ENCODE measurements at regions not wholly inside any gene's neighbourhood (a gene's known extent, or its start where the extent isn't known, plus 50 kb on each side); places are given as distances from the start of the nearest gene placed in this dataset.

GRCh38 chr9:108575276-108575675 is 280.5 kb downstream of the ACTL7B start:
- Mint-ChIP-seq H3K9me3 (ENCODE audit: unreplicated experiment) (no peaks in the 10 kb centered on the region), H3K36me3 (ENCODE audit: insufficient read depth, unreplicated experiment) (no peaks in the 10 kb centered on the region), H3K27ac (ENCODE audit: unreplicated experiment) (no peak overlapping the region), H3K27me3 (ENCODE audit: insufficient read depth, unreplicated experiment) (peaks cover 10% of the 10 kb centered on the region), H3K4me1 (ENCODE audit: low read depth, unreplicated experiment) (no peaks in the 10 kb centered on the region), H3K4me3 (ENCODE audit: unreplicated experiment) (no peak overlapping the region)
- intact Hi-C loops (cut with micrococcal nuclease; ENCODE audit: unreplicated experiment) = no loop called here
- Histone ChIP-seq H3K36me3 (ENCODE audit: control insufficient read depth, insufficient read depth, low read length) (no peaks in the 10 kb centered on the region), H3K27me3 (replicated peaks; ENCODE audit: control insufficient read depth, insufficient read depth, low read length) (no peaks in the 10 kb centered on the region), H3K9me3 (no peaks in the 10 kb centered on the region), H3K4me1 (no peaks in the 10 kb centered on the region), H3K4me3 (ENCODE audit: low read depth, low read length) (no peak overlapping the region)
- CTCF ChIA-PET = no interaction called here
- TF ChIP-seq, protein P1, sequence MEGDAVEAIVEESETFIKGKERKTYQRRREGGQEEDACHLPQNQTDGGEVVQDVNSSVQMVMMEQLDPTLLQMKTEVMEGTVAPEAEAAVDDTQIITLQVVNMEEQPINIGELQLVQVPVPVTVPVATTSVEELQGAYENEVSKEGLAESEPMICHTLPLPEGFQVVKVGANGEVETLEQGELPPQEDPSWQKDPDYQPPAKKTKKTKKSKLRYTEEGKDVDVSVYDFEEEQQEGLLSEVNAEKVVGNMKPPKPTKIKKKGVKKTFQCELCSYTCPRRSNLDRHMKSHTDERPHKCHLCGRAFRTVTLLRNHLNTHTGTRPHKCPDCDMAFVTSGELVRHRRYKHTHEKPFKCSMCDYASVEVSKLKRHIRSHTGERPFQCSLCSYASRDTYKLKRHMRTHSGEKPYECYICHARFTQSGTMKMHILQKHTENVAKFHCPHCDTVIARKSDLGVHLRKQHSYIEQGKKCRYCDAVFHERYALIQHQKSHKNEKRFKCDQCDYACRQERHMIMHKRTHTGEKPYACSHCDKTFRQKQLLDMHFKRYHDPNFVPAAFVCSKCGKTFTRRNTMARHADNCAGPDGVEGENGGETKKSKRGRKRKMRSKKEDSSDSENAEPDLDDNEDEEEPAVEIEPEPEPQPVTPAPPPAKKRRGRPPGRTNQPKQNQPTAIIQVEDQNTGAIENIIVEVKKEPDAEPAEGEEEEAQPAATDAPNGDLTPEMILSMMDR (IDR thresholded peaks at IDR 0.05; ENCODE audit: insufficient read depth in 1 of 2, low read depth in 1 of 2, low read length in 1 of 2, severe bottlenecking in 1 of 2, unreplicated experiment in 1 of 2) = no peak
- DNase-seq = no peak
- BruUV-seq (replicated peaks) = no TSS peak
- POLR2A ChIA-PET = no interaction called here

DNA sequence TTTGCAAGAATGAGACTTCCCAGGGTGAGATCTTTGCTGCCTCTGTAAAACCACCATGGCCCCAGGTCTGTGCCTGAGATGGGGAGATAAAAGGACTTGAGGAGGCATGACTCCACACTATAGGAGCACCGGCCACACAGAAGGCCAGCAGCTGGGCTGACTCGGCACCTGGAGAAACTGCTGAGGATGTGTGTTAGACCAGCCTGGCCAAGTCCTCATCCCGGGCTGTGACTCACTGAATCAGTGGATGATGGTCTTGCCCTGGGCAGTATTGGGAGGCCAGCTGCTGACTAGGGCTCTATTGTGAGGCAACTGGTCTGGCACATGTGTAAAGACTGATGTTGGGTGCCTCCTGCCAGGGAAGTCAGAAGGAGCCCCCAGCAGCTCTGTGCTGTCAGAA is 286.2 kb downstream of the ACTL7B start:
- DNase-seq = no peak
- H3K27ac Mint-ChIP-seq (ENCODE audit: unreplicated experiment) = no peak overlapping the region

GRCh38 chr9:108568093-108568492 is 287.7 kb downstream of the ACTL7B start:
- Mint-ChIP-seq H3K9me3 (ENCODE audit: unreplicated experiment) (no peaks in the 10 kb centered on the region), H3K36me3 (ENCODE audit: insufficient read depth, unreplicated experiment) (no peaks in the 10 kb centered on the region), H3K27me3 (ENCODE audit: insufficient read depth, unreplicated experiment) (peaks cover 3% of the 10 kb centered on the region), H3K27ac (ENCODE audit: unreplicated experiment) (no peak overlapping the region), H3K4me1 (ENCODE audit: low read depth, unreplicated experiment) (no peaks in the 10 kb centered on the region), H3K4me3 (ENCODE audit: unreplicated experiment) (no peak overlapping the region)
- DNase-seq = no peak
- intact Hi-C loops (cut with micrococcal nuclease; ENCODE audit: unreplicated experiment) = loop anchor here (5.0 kb wide), 2 partner anchors 194 to 384 kb away; no protein-coding TSS in a partner anchor
- Histone ChIP-seq H3K27me3 (replicated peaks; ENCODE audit: control insufficient read depth, insufficient read depth, low read length) (no peaks in the 10 kb centered on the region), H3K4me3 (ENCODE audit: low read depth, low read length) (no peak overlapping the region), H3K9me3 (no peaks in the 10 kb centered on the region), H3K36me3 (ENCODE audit: control insufficient read depth, insufficient read depth, low read length) (no peaks in the 10 kb centered on the region), H3K4me1 (no peaks in the 10 kb centered on the region)
- ChIA-PET POLR2A (no interaction called here), CTCF (no interaction called here)
- BruUV-seq (replicated peaks) = no TSS peak
- TF ChIP-seq, protein P1 (IDR thresholded peaks at IDR 0.05; ENCODE audit: insufficient read depth in 1 of 2, low read depth in 1 of 2, low read length in 1 of 2, severe bottlenecking in 1 of 2, unreplicated experiment in 1 of 2) = no peak

More for the DNA sequence above, 286.2 kb downstream of the ACTL7B start:
- no peak overlapping the region for H3K4me3 Mint-ChIP-seq (ENCODE audit: unreplicated experiment)
- POLR2A ChIA-PET = no interaction called here
- no peaks in the 10 kb centered on the region for H3K4me1 Mint-ChIP-seq (ENCODE audit: low read depth, unreplicated experiment)
- H3K36me3 Mint-ChIP-seq (ENCODE audit: insufficient read depth, unreplicated experiment) = no peaks in the 10 kb centered on the region
- CTCF ChIA-PET = no interaction called here
- H3K27me3 ChIP-seq (replicated peaks; ENCODE audit: control insufficient read depth, insufficient read depth, low read length) = no peaks in the 10 kb centered on the region
- no peaks in the 10 kb centered on the region for H3K36me3 ChIP-seq (ENCODE audit: control insufficient read depth, insufficient read depth, low read length)
- no TSS peak for BruUV-seq (replicated peaks)
- no peaks in the 10 kb centered on the region for H3K4me1 ChIP-seq
- H3K27me3 Mint-ChIP-seq (ENCODE audit: insufficient read depth, unreplicated experiment) = peaks cover 10% of the 10 kb centered on the region
- TF ChIP-seq, protein P1 (IDR thresholded peaks at IDR 0.05; ENCODE audit: insufficient read depth in 1 of 2, low read depth in 1 of 2, low read length in 1 of 2, severe bottlenecking in 1 of 2, unreplicated experiment in 1 of 2) = no peak
- H3K4me3 ChIP-seq (ENCODE audit: low read depth, low read length) = no peak overlapping the region
- no peaks in the 10 kb centered on the region for H3K9me3 ChIP-seq
- no peaks in the 10 kb centered on the region for H3K9me3 Mint-ChIP-seq (ENCODE audit: unreplicated experiment)
- intact Hi-C loops (cut with micrococcal nuclease; ENCODE audit: unreplicated experiment) = loop anchor here (5.0 kb wide), 2 partner anchors 193 to 383 kb away; no protein-coding TSS in a partner anchor

Measured in Caco-2 (cell line).